ENCODE measurements at regions not wholly inside any gene's neighbourhood (a gene's known extent, or its start where the extent isn't known, plus 50 kb on each side); places are given as distances from the start of the nearest gene placed in this dataset.

DNA sequence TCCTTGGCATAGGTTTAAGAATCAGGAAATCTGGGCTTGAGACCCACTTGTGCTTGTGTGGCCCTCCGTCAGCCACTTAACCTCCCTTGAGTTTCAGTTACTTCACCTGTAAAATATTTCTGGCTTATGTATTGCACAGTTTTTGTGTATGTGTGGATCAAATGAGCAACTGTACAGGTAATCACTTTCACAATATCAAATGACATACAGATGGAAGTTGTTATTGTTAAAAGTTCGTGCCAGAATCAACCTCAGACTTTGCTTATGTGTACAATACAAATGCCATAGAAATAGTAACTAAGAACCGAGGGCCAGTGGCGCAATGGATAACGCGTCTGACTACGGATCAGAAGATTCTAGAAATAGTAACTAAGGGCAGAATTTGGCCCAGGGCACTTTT, 65.6 kb upstream of the KIF13A start:
- no peak for DNase-seq
- TF ChIP-seq, protein P1, sequence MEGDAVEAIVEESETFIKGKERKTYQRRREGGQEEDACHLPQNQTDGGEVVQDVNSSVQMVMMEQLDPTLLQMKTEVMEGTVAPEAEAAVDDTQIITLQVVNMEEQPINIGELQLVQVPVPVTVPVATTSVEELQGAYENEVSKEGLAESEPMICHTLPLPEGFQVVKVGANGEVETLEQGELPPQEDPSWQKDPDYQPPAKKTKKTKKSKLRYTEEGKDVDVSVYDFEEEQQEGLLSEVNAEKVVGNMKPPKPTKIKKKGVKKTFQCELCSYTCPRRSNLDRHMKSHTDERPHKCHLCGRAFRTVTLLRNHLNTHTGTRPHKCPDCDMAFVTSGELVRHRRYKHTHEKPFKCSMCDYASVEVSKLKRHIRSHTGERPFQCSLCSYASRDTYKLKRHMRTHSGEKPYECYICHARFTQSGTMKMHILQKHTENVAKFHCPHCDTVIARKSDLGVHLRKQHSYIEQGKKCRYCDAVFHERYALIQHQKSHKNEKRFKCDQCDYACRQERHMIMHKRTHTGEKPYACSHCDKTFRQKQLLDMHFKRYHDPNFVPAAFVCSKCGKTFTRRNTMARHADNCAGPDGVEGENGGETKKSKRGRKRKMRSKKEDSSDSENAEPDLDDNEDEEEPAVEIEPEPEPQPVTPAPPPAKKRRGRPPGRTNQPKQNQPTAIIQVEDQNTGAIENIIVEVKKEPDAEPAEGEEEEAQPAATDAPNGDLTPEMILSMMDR (IDR thresholded peaks at IDR 0.05) = no peak
- no peak for TF ChIP-seq POLR2A (IDR thresholded peaks at IDR 0.05)
- Histone ChIP-seq H3K27me3 (no peaks in the 10 kb centered on the region), H3K4me1 (peaks cover 0 to 24% (median 0%) of the 10 kb centered on the region in 4 donors), H3K36me3 (no peaks in the 10 kb centered on the region), H3K27ac (peak overlapping the region in 3 of 4 donors; percentile 13 to 65 (median 51)), H3K9me3 (no peaks in the 10 kb centered on the region), H3K4me3 (no peak overlapping the region)

DNA sequence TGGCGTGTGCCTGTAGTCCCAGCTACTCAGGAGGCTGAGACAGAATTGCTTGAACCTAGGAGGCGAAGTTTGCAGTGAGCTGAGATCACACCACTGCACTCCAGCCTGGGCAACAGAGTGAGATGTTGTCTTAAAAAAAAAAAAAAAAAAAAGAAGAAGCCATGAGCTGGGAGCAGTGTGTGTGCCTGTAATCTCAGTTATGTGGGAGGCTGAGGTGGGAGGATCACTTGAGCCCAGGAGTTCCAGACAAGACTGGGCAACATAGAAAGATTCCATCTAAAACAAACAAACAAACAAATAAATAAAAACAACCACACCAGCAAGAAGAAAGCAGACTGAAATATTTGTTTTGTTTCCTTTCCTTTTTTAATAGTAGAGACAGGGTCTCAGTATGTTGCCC, 62.2 kb upstream of the KIF13A start:
- H3K4me1 ChIP-seq = peaks cover 0 to 34% (median 0%) of the 10 kb centered on the region in 4 donors
- no peaks in the 10 kb centered on the region for H3K9me3 ChIP-seq
- no peak for TF ChIP-seq POLR2A (IDR thresholded peaks at IDR 0.05)
- TF ChIP-seq, protein P1 (IDR thresholded peaks at IDR 0.05) = no peak
- no peaks in the 10 kb centered on the region for H3K36me3 ChIP-seq
- no peak for DNase-seq
- H3K27ac ChIP-seq = no peak overlapping the region
- H3K4me3 ChIP-seq = no peak overlapping the region
- no peaks in the 10 kb centered on the region for H3K27me3 ChIP-seq

DNA sequence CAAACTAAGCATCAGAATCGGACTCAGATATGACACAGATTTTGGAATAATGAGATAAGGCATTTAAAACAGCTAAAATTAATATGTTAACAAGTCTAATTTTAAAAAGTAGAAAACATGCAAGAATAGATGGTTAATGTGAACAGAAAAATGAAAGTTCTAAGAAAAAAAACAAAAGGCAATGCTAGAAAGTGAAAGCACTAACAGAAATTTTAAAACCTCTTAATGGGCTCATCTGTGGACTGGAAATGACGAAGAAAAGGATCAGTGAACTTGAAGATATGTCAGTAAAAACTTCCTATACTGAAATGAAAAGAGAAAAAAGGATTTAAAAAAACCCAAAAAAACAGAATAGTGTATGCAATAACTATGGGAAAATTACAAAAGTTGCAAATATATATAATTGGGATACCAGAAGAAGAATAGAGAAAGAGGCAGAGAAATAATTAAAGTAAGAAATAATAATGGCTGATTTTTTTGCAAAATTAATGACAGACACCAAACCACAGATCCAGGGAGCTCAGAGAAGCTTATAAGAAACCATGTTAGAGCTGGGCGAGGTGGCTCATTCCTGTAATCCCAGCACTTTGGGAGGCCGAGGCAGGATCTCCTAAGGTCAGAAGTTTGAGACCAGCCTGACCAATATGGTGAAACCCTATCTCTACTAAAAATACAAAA, 61.7 kb upstream of the KIF13A start:
- TF ChIP-seq, protein P1 (IDR thresholded peaks at IDR 0.05) = no peak
- Histone ChIP-seq H3K27ac (no peak overlapping the region), H3K27me3 (no peaks in the 10 kb centered on the region), H3K9me3 (no peaks in the 10 kb centered on the region), H3K4me1 (peaks cover 0 to 33% (median 0%) of the 10 kb centered on the region in 4 donors), H3K36me3 (no peaks in the 10 kb centered on the region), H3K4me3 (no peak overlapping the region)
- no peak for DNase-seq

DNA sequence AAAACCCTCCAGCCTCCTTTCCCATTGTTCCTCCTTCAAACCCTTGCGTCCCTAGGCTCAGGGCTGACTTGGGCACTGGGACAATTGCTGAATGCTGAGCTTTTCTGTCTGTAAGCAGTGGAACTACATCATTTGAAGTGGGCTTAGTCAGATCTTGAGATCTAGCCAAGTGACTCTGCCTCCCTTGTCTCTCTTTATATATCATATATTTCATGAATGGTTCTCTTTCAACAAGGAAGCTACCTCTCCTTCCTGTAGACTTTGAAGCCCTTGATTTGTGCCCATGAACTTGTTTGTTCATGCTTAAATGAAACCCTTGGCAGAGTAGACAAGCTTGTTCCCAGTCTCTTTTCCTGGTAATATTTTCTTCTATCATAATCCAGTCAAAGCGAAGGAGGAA, 60.0 kb upstream of the KIF13A start:
- H3K9me3 ChIP-seq = no peaks in the 10 kb centered on the region
- H3K4me1 ChIP-seq = peaks cover 0 to 26% (median 0%) of the 10 kb centered on the region in 4 donors
- DNase-seq = no peak
- no peak for TF ChIP-seq POLR2A (IDR thresholded peaks at IDR 0.05)
- TF ChIP-seq, protein P1 (IDR thresholded peaks at IDR 0.05) = peak in 1 of 6 experiments; percentile 4
- no peaks in the 10 kb centered on the region for H3K36me3 ChIP-seq
- no peak overlapping the region for H3K4me3 ChIP-seq
- no peaks in the 10 kb centered on the region for H3K27me3 ChIP-seq
- H3K27ac ChIP-seq = peak overlapping the region in 1 of 4 donors; percentile 6

DNA sequence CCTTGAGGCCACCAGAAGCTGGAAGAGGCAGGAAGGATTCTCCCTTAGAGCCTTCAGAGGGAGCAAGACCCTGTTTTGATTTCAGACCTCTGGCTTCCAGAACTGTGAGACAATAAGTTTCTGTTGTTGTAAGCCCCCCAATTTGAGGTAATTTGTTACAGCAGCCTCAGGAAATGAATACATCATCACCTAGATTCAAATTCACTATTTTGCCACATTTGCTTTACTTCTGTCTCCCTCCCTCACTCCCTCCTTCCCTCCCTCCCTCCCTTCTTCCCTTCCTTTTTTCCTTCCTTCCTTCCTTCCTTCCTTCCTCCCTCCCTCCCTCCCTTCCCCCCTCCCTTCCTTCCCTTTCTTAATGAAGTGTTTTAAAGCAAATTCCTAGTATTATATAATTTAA, 58.1 kb upstream of the KIF13A start:
- H3K27ac ChIP-seq = no peak overlapping the region
- no peak for DNase-seq
- no peak for TF ChIP-seq POLR2A (IDR thresholded peaks at IDR 0.05)
- TF ChIP-seq, protein P1 (IDR thresholded peaks at IDR 0.05) = no peak
- H3K9me3 ChIP-seq = no peaks in the 10 kb centered on the region
- peaks cover 0 to 22% (median 0%) of the 10 kb centered on the region in 4 donors for H3K4me1 ChIP-seq
- no peaks in the 10 kb centered on the region for H3K36me3 ChIP-seq
- no peaks in the 10 kb centered on the region for H3K27me3 ChIP-seq
- H3K4me3 ChIP-seq = no peak overlapping the region

All from Peyer's patch (tissue), 4 donors.